SK-N-SH (cell line): ENCODE measurements at regions not wholly inside any gene's neighbourhood (a gene's known extent, or its start where the extent isn't known, plus 50 kb on each side); places are given as distances from the start of the nearest gene placed in this dataset.

ENCODE experiments used
- CTCF ChIA-PET: fragments of 300-600, 350-600 bp; formaldehyde crosslinking; extraction: SDS; loops from one replicate; lab custom pipeline; 2021; lab: Yijun Ruan, JAX
- POLR2A ChIA-PET: fragments of 350-600 bp; sonication (Branson Sonifier 250); formaldehyde crosslinking; extraction: SDS; loops from one replicate; lab custom pipeline; 2020; ENCODE audit warnings: antibody characterized with exemption, inconsistent platforms; lab: Yijun Ruan, JAX
- DNase-seq: peaks from one replicate; pipeline ENCODE4 v3.0.0; 2012
- H2AFZ ChIP-seq: fragments of 200-600 bp; sonication (generic); 2 replicates; pipeline ENCODE4 v1.8.1; 2016; ENCODE audit warnings: antibody characterized with exemption, mild to moderate bottlenecking, low read depth
- H3F3A ChIP-seq: fragments of 200-600 bp; sonication (generic); replicated peaks from 2 replicates; pipeline ENCODE3; 2016; ENCODE audit warnings: antibody characterized with exemption, mild to moderate bottlenecking; ENCODE audit not compliant: insufficient read depth
- H3K27ac ChIP-seq, 2 experiments: fragments of 200-500 bp in 1 of 2; fragments of 200-600 bp in 1 of 2; sonication (Bioruptor generic) in 1 of 2; sonication (generic), shearing (Covaris generic) in 1 of 2; 2 replicates each; pipeline versions ENCODE4 v1.5.1 to v1.6.1; 2014 to 2016; ENCODE audit warnings: low read depth in 2 of 2, inconsistent platforms in 1 of 2, low read length in 1 of 2, mild to moderate bottlenecking in 1 of 2, mixed read lengths in 1 of 2
- H3K27me3 ChIP-seq: fragments of 200-600 bp; sonication (generic), shearing (Covaris generic); 2 replicates; pipeline ENCODE4 v1.6.1; 2016; ENCODE audit warnings: mixed run types; ENCODE audit not compliant: insufficient read depth
- H3K36me3 ChIP-seq, 2 experiments: fragments of 200-500 bp in 1 of 2; fragments of 200-600 bp in 1 of 2; sonication (Bioruptor generic) in 1 of 2; sonication (generic) in 1 of 2; replicated peaks in 1 of 2; 2 replicates each; pipeline versions ENCODE3 to v1.5.1; 2014 to 2016; ENCODE audit warnings: low read length in 1 of 2, mild to moderate bottlenecking in 1 of 2; ENCODE audit not compliant: insufficient read depth in 2 of 2, control insufficient read depth in 1 of 2
- H3K4me1 ChIP-seq, 2 experiments: fragments of 200-500 bp in 1 of 2; fragments of 200-600 bp in 1 of 2; sonication (Bioruptor generic) in 1 of 2; sonication (generic), shearing (Covaris generic) in 1 of 2; 2 replicates each; pipeline versions ENCODE4 v1.5.1 to v1.6.1; 2014 to 2016; ENCODE audit warnings: low read depth in 1 of 2, low read length in 1 of 2, mixed run types in 1 of 2; ENCODE audit not compliant: insufficient read depth in 2 of 2, control insufficient read depth in 1 of 2
- H3K4me2 ChIP-seq: fragments of 200-600 bp; sonication (generic), shearing (Covaris generic); 2 replicates; pipeline ENCODE4 v1.6.1; 2017; ENCODE audit warnings: mixed run types
- H3K4me3 ChIP-seq, 2 experiments: fragments of 200-500 bp in 1 of 2; fragments of 200-600 bp in 1 of 2; sonication (Bioruptor generic) in 1 of 2; sonication (generic), shearing (Covaris generic) in 1 of 2; 2 replicates each; pipeline versions ENCODE4 v1.5.1 to v1.8.1; 2014 to 2016; ENCODE audit warnings: low read depth in 2 of 2, inconsistent platforms in 1 of 2, low read length in 1 of 2, mild to moderate bottlenecking in 1 of 2, mixed read lengths in 1 of 2, moderate library complexity in 1 of 2
- H3K79me2 ChIP-seq: fragments of 200-600 bp; sonication (generic); 2 replicates; pipeline ENCODE4 v1.8.1; 2017; ENCODE audit warnings: mild to moderate bottlenecking; ENCODE audit not compliant: insufficient read depth
- H3K9ac ChIP-seq: fragments of 200-600 bp; sonication (generic); 2 replicates; pipeline ENCODE4 v1.6.1; 2017; ENCODE audit warnings: mixed run types
- H3K9me2 ChIP-seq: fragments of 200-600 bp; sonication (generic); 2 replicates; pipeline ENCODE4 v1.6.1; 2017; ENCODE audit warnings: mixed run types
- H3K9me3 ChIP-seq: fragments of 200-600 bp; sonication (generic); 2 replicates; pipeline ENCODE4 v1.6.1; 2017; ENCODE audit warnings: mixed run types, mild to moderate bottlenecking, moderate library complexity
- H4K20me1 ChIP-seq: fragments of 200-600 bp; sonication (generic); 2 replicates; pipeline ENCODE4 v1.6.1; 2017; ENCODE audit warnings: mild to moderate bottlenecking, mixed run types; ENCODE audit not compliant: insufficient read depth
- ELF1 ChIP-seq: IDR thresholded peaks from 2 replicates; pipeline ENCODE4 v1.4.0; 2012
- FOXJ3 ChIP-seq: sonication (generic); formaldehyde crosslinking; IDR thresholded peaks from 2 replicates; pipeline ENCODE4 v1.5.1; 2020; ENCODE audit warnings: mild to moderate bottlenecking, missing genetic modification reagents
- FOXM1 ChIP-seq: IDR thresholded peaks from 2 replicates; pipeline ENCODE4 v1.4.0; 2012; ENCODE audit warnings: low read depth, mild to moderate bottlenecking
- JUND ChIP-seq: IDR thresholded peaks from 2 replicates; pipeline ENCODE4 v1.4.0; 2012
- MEF2A ChIP-seq: IDR thresholded peaks from 2 replicates; pipeline ENCODE4 v1.4.0; 2012; ENCODE audit warnings: low read depth, borderline replicate concordance
- MXI1 ChIP-seq: IDR thresholded peaks from 2 replicates; pipeline ENCODE4 v1.6.1; 2012; ENCODE audit warnings: mild to moderate bottlenecking, low read depth, low read length, improper control_type of control experiment
- NFIC ChIP-seq: IDR thresholded peaks from 2 replicates; pipeline ENCODE4 v1.4.0; 2012; ENCODE audit warnings: borderline replicate concordance
- NRF1 ChIP-seq: IDR thresholded peaks from 2 replicates; pipeline ENCODE4 v1.6.1; 2012; ENCODE audit warnings: low read depth, mild to moderate bottlenecking, low read length
- POLR2AphosphoS5 ChIP-seq: IDR thresholded peaks from 2 replicates; pipeline ENCODE4 v1.6.1; 2012; ENCODE audit warnings: low read depth, low read length
- RAD21 ChIP-seq: IDR thresholded peaks from 2 replicates; pipeline ENCODE4 v1.6.1; 2012; ENCODE audit warnings: mild to moderate bottlenecking, low read length
- RXRA ChIP-seq: IDR thresholded peaks from 2 replicates; pipeline ENCODE4 v1.4.0; 2012; ENCODE audit warnings: low read depth, mild to moderate bottlenecking, borderline replicate concordance
- TAF1 ChIP-seq: IDR thresholded peaks from 2 replicates; pipeline ENCODE4 v1.6.1; 2012; ENCODE audit warnings: low read depth, mild to moderate bottlenecking, low read length, moderate library complexity, borderline replicate concordance
- TCF12 ChIP-seq: IDR thresholded peaks from 2 replicates; pipeline ENCODE4 v1.4.0; 2012
- WGBS: methylation state at CpG from one replicate; pipeline ENCODE4 v1.1.6; 2017; ENCODE audit warnings: low lambda C conversion rate; 5-methylcytosine and 5-hydroxymethylcytosine counted together
- TF ChIP-seq, protein P1 (sequence below): IDR thresholded peaks from 2 replicates; pipeline ENCODE4 v1.6.1; 2012; ENCODE audit warnings: mild to moderate bottlenecking, low read depth, low read length, moderate library complexity
- TF ChIP-seq, protein P2 (sequence below): IDR thresholded peaks from 2 replicates; pipeline ENCODE4; 2012

DNA sequence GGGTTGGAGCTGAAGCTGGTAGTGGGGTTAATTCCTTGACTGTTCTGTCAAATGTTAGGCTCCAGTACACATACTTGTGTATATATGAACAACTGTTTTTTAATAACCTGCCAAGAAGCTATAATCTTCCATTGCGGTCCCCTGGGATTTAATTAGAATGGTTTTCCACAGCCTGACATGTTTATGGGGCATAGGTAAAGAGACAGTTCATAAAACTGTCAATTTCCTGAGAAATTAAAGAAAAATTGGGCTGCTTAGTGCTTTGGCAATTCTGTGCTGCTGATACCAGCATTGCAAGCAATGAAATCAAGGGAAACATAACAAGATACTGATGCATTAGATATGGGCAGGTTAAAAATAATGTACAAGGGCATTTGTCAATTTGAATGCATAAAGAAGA is 314.1 kb upstream of the SLC35B3 start:
- POLR2A ChIA-PET: no interaction called here
- 17% methylated on average over 1 of the region's 1 CpG for WGBS

DNA sequence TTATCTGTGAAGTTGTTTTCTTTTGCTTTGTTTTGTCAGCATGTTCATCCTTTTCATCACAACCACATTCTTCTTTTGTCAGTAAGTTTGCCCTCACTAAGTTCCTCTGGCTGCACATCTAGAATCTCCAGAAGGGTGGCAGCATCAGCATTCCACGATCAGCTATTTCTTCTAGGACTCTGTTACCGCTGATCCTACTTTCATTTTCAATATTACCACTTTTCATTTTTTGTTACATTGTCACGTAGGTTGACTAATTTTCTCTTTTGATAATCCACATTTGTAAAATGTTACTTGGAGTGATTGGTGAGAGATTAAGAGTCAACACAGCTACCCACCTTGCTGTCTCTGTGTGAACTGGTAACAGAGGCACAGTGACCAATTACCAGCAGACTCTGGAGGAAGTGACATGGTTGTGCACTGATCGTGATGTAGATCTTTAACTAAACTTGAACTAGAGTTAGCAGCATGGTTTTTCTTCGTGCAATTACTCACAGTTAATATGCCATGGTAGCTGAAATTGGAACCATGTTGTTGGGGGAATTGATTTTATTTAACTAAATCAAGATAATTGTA is 307.9 kb upstream of the SLC35B3 start:
- H3K36me3 ChIP-seq: no peaks in the 10 kb centered on the region
- TF ChIP-seq MEF2A (no peak), FOXJ3 (CRISPR knock-in tag) (no peak), RAD21 (no peak), RXRA (no peak), FOXM1 (no peak), JUND (no peak), ELF1 (no peak)
- TF ChIP-seq, protein P1, sequence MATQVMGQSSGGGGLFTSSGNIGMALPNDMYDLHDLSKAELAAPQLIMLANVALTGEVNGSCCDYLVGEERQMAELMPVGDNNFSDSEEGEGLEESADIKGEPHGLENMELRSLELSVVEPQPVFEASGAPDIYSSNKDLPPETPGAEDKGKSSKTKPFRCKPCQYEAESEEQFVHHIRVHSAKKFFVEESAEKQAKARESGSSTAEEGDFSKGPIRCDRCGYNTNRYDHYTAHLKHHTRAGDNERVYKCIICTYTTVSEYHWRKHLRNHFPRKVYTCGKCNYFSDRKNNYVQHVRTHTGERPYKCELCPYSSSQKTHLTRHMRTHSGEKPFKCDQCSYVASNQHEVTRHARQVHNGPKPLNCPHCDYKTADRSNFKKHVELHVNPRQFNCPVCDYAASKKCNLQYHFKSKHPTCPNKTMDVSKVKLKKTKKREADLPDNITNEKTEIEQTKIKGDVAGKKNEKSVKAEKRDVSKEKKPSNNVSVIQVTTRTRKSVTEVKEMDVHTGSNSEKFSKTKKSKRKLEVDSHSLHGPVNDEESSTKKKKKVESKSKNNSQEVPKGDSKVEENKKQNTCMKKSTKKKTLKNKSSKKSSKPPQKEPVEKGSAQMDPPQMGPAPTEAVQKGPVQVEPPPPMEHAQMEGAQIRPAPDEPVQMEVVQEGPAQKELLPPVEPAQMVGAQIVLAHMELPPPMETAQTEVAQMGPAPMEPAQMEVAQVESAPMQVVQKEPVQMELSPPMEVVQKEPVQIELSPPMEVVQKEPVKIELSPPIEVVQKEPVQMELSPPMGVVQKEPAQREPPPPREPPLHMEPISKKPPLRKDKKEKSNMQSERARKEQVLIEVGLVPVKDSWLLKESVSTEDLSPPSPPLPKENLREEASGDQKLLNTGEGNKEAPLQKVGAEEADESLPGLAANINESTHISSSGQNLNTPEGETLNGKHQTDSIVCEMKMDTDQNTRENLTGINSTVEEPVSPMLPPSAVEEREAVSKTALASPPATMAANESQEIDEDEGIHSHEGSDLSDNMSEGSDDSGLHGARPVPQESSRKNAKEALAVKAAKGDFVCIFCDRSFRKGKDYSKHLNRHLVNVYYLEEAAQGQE: no peak
- H3K4me2 ChIP-seq: no peak overlapping the region
- no peak overlapping the region for H3K9ac ChIP-seq
- ChIA-PET POLR2A (no interaction called here), CTCF (interaction anchor here (1.0 kb wide), 1 partner anchor 14 kb away, joined by 3 read pairs; no protein-coding TSS in a partner anchor)
- H3F3A ChIP-seq: no peaks in the 10 kb centered on the region
- no peaks in the 10 kb centered on the region for H3K4me1 ChIP-seq
- DNase-seq: no peak
- H3K9me3 ChIP-seq: no peaks in the 10 kb centered on the region
- no peak overlapping the region for H2AFZ ChIP-seq
- H4K20me1 ChIP-seq: no peaks in the 10 kb centered on the region
- H3K27me3 ChIP-seq: no peaks in the 10 kb centered on the region
- H3K9me2 ChIP-seq: no peaks in the 10 kb centered on the region
- H3K4me3 ChIP-seq: no peak overlapping the region; a peak in 2 of 4 replicates
- H3K27ac ChIP-seq: no peak overlapping the region
- H3K79me2 ChIP-seq: no peaks in the 10 kb centered on the region
- 10% methylated on average over 5 of the region's 5 CpGs for WGBS

More for the DNA sequence above, 314.1 kb upstream of the SLC35B3 start:
- H3K4me1 ChIP-seq: no peaks in the 10 kb centered on the region
- H3F3A ChIP-seq: no peaks in the 10 kb centered on the region
- H3K9me3 ChIP-seq: no peaks in the 10 kb centered on the region
- no peak overlapping the region for H3K9ac ChIP-seq
- no peak overlapping the region for H3K27ac ChIP-seq
- no peak overlapping the region for H3K4me2 ChIP-seq
- TF ChIP-seq RAD21: no peak
- no peaks in the 10 kb centered on the region for H3K36me3 ChIP-seq
- no peak for DNase-seq
- H3K4me3 ChIP-seq: no peak overlapping the region
- H3K9me2 ChIP-seq: no peaks in the 10 kb centered on the region
- H2AFZ ChIP-seq: no peak overlapping the region
- no peaks in the 10 kb centered on the region for H3K27me3 ChIP-seq
- H3K79me2 ChIP-seq: no peaks in the 10 kb centered on the region
- CTCF ChIA-PET: no interaction called here
- no peaks in the 10 kb centered on the region for H4K20me1 ChIP-seq

DNA sequence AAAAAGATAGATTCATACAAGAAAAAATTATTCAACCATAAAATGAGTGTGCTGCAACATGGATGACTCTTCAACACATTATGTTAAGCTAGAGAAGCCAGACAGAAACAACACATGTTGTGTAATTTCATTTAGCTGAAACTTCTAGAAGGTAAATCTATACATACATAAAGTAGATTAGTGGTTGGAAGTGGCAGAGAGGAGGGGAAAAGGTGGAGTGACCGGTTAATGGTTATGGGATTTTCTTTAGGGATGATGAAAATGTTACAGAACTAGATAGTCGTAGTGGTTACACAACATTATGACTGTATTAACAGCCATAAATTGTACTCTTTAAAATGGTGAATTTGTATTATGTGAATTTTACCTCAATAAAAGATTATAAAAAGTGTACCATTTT is 304.1 kb upstream of the SLC35B3 start:
- ChIA-PET POLR2A (no interaction called here), CTCF (no interaction called here)
- WGBS: 30% methylated on average over 2 of the region's 2 CpGs

More for the DNA sequence above, 304.1 kb upstream of the SLC35B3 start:
- no peaks in the 10 kb centered on the region for H3K36me3 ChIP-seq
- H3K9me2 ChIP-seq: no peaks in the 10 kb centered on the region
- H3F3A ChIP-seq: no peaks in the 10 kb centered on the region
- no peak overlapping the region for H2AFZ ChIP-seq
- H3K27me3 ChIP-seq: no peaks in the 10 kb centered on the region
- H3K79me2 ChIP-seq: no peaks in the 10 kb centered on the region
- no peak overlapping the region for H3K9ac ChIP-seq
- no peak overlapping the region for H3K4me3 ChIP-seq
- no peaks in the 10 kb centered on the region for H4K20me1 ChIP-seq
- no peaks in the 10 kb centered on the region for H3K9me3 ChIP-seq
- TF ChIP-seq POLR2AphosphoS5 (no peak), TAF1 (no peak), TCF12 (no peak), MXI1 (no peak), ELF1 (no peak), FOXM1 (no peak), NRF1 (no peak), FOXJ3 (CRISPR knock-in tag) (no peak), NFIC (no peak), MEF2A (no peak), RXRA (no peak)
- TF ChIP-seq, protein P2, sequence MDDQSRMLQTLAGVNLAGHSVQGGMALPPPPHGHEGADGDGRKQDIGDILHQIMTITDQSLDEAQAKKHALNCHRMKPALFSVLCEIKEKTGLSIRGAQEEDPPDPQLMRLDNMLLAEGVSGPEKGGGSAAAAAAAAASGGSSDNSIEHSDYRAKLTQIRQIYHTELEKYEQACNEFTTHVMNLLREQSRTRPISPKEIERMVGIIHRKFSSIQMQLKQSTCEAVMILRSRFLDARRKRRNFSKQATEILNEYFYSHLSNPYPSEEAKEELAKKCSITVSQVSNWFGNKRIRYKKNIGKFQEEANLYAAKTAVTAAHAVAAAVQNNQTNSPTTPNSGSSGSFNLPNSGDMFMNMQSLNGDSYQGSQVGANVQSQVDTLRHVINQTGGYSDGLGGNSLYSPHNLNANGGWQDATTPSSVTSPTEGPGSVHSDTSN: no peak
- H3K4me2 ChIP-seq: no peak overlapping the region
- DNase-seq: no peak
- no peaks in the 10 kb centered on the region; a peak in 1 of 4 replicates for H3K4me1 ChIP-seq
- no peak overlapping the region for H3K27ac ChIP-seq
